Upper lobe of left lung (tissue), 6 donors: ENCODE measurements at regions not wholly inside any gene's neighbourhood (a gene's known extent, or its start where the extent isn't known, plus 50 kb on each side); places are given as distances from the start of the nearest gene placed in this dataset.

Experiments
- ATAC-seq, 2 donors: fragments of 200-7000 bp; cut with Tn5 transposase; one replicate each; pipeline ENCODE4 v1.9.1; 2022; ENCODE audit warnings: mild to moderate bottlenecking in 2 of 2, moderate library complexity in 2 of 2; ENCODE audit not compliant: low FRiP score in 2 of 2
- DNase-seq, 2 donors: peaks; one replicate each; pipeline ENCODE4 v3.0.0-alpha.2; 2019 to 2020
- H3K27ac ChIP-seq, 4 donors: fragments of 200-600 bp; sonication (generic); one replicate each; pipeline ENCODE4 v1.5.1; 2016 to 2019
- H3K27me3 ChIP-seq, 4 donors: fragments of 200-600 bp; sonication (generic); one replicate each; pipeline ENCODE4 v1.5.1; 2017 to 2019
- H3K36me3 ChIP-seq, 4 donors: fragments of 200-600 bp; sonication (generic); one replicate each; pipeline ENCODE4 v1.5.1; 2016 to 2019
- H3K4me1 ChIP-seq, 4 donors: fragments of 200-600 bp; sonication (generic); one replicate each; pipeline ENCODE4 v1.5.1; 2018 to 2019
- H3K4me3 ChIP-seq, 4 donors: fragments of 200-600 bp; sonication (generic); one replicate each; pipeline ENCODE4 v1.5.1; 2017 to 2019; ENCODE audit warnings: mild to moderate bottlenecking in 2 of 4, moderate library complexity in 1 of 4
- H3K9me3 ChIP-seq, 4 donors: fragments of 200-600 bp; sonication (generic); one replicate each; pipeline ENCODE4 v1.5.1; 2018 to 2019
- EP300 ChIP-seq, 4 donors: sonication (generic); formaldehyde crosslinking; IDR thresholded peaks; one replicate each; pipeline ENCODE4 v1.5.1; 2017; ENCODE audit warnings: antibody characterized with exemption in 4 of 4, control low read depth in 2 of 4
- POLR2A ChIP-seq, 4 donors: fragments of 450-650 bp; IDR thresholded peaks; one replicate each; pipeline ENCODE4 v1.5.1; 2016 to 2017; ENCODE audit warnings: antibody characterized with exemption in 4 of 4, mild to moderate bottlenecking in 2 of 4
- POLR2AphosphoS5 ChIP-seq, 2 donors: sonication (generic); formaldehyde crosslinking; IDR thresholded peaks; one replicate each; pipeline ENCODE4 v1.5.1; 2017; ENCODE audit warnings: antibody characterized with exemption in 2 of 2
- WGBS, 2 donors: methylation state at CpG; one replicate each; pipeline ENCODE4 v1.1.5; 2017 to 2018; 5-methylcytosine and 5-hydroxymethylcytosine counted together
- TF ChIP-seq, protein P1 (sequence below), 6 experiments: fragments of 450-650 bp in 4 of 6; fragments of 200-600 bp in 2 of 6; sonication (generic) in 2 of 6; IDR thresholded peaks; one replicate each; pipeline ENCODE4 v1.5.1; 2016 to 2019; ENCODE audit warnings: antibody characterized with exemption in 6 of 6
- donor health status: DM: no; HTN: no; CAD: no; lungs with moderate emphysema.
- donor health status: DM: no; HTN: yes; CAD: no; lungs with severe emphysema.

- Histone ChIP-seq H3K4me1 (peaks cover 6 to 11% (median 8%) of the 10 kb centered on the region in 4 donors), H3K36me3 (no peaks in the 10 kb centered on the region), H3K27ac (no peak overlapping the region), H3K4me3 (no peak overlapping the region), H3K27me3 (peaks cover 0 to 9% (median 4%) of the 10 kb centered on the region in 4 donors), H3K9me3 (no peaks in the 10 kb centered on the region)
- WGBS, 2 donors, result 70 to 78% methylated on average over 3 to 5 of the region's 5 CpGs
- peak in 1 of 2 donors; percentile 39 for DNase-seq
- ATAC-seq, result no peak
- no peak for TF ChIP-seq POLR2A (IDR thresholded peaks at IDR 0.05)
- TF ChIP-seq, protein P1, sequence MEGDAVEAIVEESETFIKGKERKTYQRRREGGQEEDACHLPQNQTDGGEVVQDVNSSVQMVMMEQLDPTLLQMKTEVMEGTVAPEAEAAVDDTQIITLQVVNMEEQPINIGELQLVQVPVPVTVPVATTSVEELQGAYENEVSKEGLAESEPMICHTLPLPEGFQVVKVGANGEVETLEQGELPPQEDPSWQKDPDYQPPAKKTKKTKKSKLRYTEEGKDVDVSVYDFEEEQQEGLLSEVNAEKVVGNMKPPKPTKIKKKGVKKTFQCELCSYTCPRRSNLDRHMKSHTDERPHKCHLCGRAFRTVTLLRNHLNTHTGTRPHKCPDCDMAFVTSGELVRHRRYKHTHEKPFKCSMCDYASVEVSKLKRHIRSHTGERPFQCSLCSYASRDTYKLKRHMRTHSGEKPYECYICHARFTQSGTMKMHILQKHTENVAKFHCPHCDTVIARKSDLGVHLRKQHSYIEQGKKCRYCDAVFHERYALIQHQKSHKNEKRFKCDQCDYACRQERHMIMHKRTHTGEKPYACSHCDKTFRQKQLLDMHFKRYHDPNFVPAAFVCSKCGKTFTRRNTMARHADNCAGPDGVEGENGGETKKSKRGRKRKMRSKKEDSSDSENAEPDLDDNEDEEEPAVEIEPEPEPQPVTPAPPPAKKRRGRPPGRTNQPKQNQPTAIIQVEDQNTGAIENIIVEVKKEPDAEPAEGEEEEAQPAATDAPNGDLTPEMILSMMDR (IDR thresholded peaks at IDR 0.05), result no peak
- no peak for TF ChIP-seq EP300 (IDR thresholded peaks at IDR 0.05)
Measured at GRCh38 chr5:174313615-174314014, 268.1 kb downstream of the NSG2 start.

DNA sequence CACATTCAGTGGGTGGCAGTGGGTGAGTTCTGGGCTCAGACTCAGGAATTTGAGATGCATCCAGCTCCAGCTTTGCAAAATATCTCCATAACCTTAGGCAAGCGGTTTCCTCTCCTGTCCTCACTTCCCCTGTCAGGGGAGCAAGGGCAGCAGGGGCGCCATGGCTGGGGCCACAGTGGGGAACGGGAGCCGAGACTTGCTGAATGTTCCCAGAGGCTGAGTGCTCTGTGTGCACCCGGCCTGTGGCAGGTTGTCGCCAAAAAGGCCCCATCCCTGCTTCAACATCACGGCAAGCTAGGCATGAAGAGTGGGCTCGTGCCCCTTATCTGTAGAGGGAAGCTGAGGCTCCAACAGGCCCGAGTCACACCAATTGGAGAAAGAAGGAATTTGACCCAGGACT is 268.8 kb downstream of the NSG2 start:
- H3K27ac ChIP-seq, result no peak overlapping the region

DNA sequence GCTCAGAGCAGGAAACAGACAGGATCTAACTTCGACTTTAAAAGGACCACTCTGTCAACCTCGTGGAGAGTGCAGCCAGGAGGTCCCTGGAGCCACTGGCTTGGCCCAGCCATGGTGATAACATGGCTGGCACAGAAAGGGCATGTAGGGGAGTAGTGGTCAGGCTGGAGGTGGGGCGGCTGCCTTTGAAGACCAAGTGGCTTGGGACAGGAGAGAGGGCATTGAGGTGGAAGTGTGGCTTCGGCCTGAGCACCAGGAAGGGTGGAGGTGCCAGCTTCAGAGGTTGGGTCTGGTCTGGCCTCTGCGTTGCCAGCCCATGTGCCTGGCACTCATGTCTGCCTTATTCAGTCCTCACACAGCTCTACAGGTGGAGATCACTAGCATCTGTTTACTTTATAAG is 270.0 kb downstream of the NSG2 start:
- Histone ChIP-seq H3K36me3 (no peaks in the 10 kb centered on the region), H3K4me1 (peaks cover 6 to 11% (median 8%) of the 10 kb centered on the region in 4 donors), H3K9me3 (no peaks in the 10 kb centered on the region), H3K4me3 (no peak overlapping the region), H3K27me3 (peaks cover 0 to 9% (median 4%) of the 10 kb centered on the region in 4 donors), H3K27ac (no peak overlapping the region)
- ATAC-seq (no peak), DNase-seq (no peak)
- WGBS, 2 donors, result 69 to 72% methylated on average over 4 to 5 of the region's 5 CpGs
- TF ChIP-seq POLR2A (IDR thresholded peaks at IDR 0.05) (no peak), POLR2AphosphoS5 (IDR thresholded peaks at IDR 0.05) (no peak), EP300 (IDR thresholded peaks at IDR 0.05) (no peak)
- TF ChIP-seq, protein P1 (IDR thresholded peaks at IDR 0.05), result no peak

More for the DNA sequence above, 268.8 kb downstream of the NSG2 start:
- H3K36me3 ChIP-seq, result no peaks in the 10 kb centered on the region
- peaks cover 0 to 9% (median 4%) of the 10 kb centered on the region in 4 donors for H3K27me3 ChIP-seq
- TF ChIP-seq EP300 (IDR thresholded peaks at IDR 0.05) (no peak), POLR2AphosphoS5 (IDR thresholded peaks at IDR 0.05) (no peak), POLR2A (IDR thresholded peaks at IDR 0.05) (no peak)
- TF ChIP-seq, protein P1 (IDR thresholded peaks at IDR 0.05), result no peak
- H3K4me1 ChIP-seq, result peaks cover 6 to 11% (median 8%) of the 10 kb centered on the region in 4 donors
- ATAC-seq (no peak), DNase-seq (peak in 1 of 2 donors; percentile 56)
- H3K4me3 ChIP-seq, result no peak overlapping the region
- no peaks in the 10 kb centered on the region for H3K9me3 ChIP-seq
- 77 to 79% methylated on average over 7 to 9 of the region's 9 CpGs for WGBS, 2 donors

GRCh38 chr5:174315871-174316270 is 270.4 kb downstream of the NSG2 start:
- WGBS, 2 donors, result 83 to 90% methylated on average over 10 to 17 of the region's 17 CpGs
- Histone ChIP-seq H3K36me3 (no peaks in the 10 kb centered on the region), H3K27ac (no peak overlapping the region), H3K27me3 (peaks cover 0 to 9% (median 4%) of the 10 kb centered on the region in 4 donors), H3K4me1 (peaks cover 6 to 11% (median 8%) of the 10 kb centered on the region in 4 donors), H3K4me3 (no peak overlapping the region), H3K9me3 (no peaks in the 10 kb centered on the region)
- DNase-seq (peak in 1 of 2 donors; percentile 48), ATAC-seq (no peak)
- no peak for TF ChIP-seq POLR2AphosphoS5 (IDR thresholded peaks at IDR 0.05)
- TF ChIP-seq POLR2A (IDR thresholded peaks at IDR 0.05), result no peak
- TF ChIP-seq, protein P1 (IDR thresholded peaks at IDR 0.05), result no peak
- TF ChIP-seq EP300 (IDR thresholded peaks at IDR 0.05), result no peak

DNA sequence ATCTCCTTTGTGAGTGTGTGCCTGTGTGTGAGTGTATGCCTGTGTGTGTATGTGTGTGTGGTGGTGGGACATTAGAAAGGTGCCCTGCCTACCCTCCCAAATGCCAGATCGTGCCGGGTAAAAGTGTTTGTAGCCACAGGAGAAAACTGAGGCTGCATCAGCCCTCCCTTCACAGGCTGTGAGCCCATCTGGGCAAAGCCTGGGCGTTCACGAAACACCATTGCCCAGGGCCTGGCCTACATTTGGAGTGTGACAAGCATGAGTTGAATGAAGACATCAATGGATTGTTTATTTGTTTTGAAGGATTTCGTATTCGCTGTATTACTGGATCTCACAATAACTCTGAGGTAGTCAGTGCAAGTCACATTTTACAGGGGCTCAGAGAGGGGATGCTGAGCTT is 270.8 kb downstream of the NSG2 start:
- 85 to 88% methylated on average over 3 to 6 of the region's 6 CpGs for WGBS, 2 donors

More for the DNA sequence above, 270.8 kb downstream of the NSG2 start:
- Histone ChIP-seq H3K36me3 (no peaks in the 10 kb centered on the region), H3K27me3 (peaks cover 0 to 9% (median 4%) of the 10 kb centered on the region in 4 donors), H3K4me3 (no peak overlapping the region), H3K4me1 (peaks cover 6 to 11% (median 8%) of the 10 kb centered on the region in 4 donors), H3K27ac (no peak overlapping the region), H3K9me3 (no peaks in the 10 kb centered on the region)
- TF ChIP-seq POLR2A (IDR thresholded peaks at IDR 0.05), result no peak
- no peak for TF ChIP-seq POLR2AphosphoS5 (IDR thresholded peaks at IDR 0.05)
- ATAC-seq, result no peak
- DNase-seq, result no peak
